HG03280 (cell line): ENCODE measurements at regions not wholly inside any gene's neighbourhood (a gene's known extent, or its start where the extent isn't known, plus 50 kb on each side); places are given as distances from the start of the nearest gene placed in this dataset.

Experiments used
- ATAC-seq: cut with Tn5 transposase; IDR thresholded peaks from one replicate; pipeline ENCODE4 v1.9.1; 2021; ENCODE audit warnings: mild to moderate bottlenecking, moderate library complexity; ENCODE audit not compliant: unreplicated experiment

GRCh38 chr6:85396159-85396808 is 53.6 kb upstream of the NT5E start:
- ATAC-seq, result no peak

- no peak for ATAC-seq
Observed at GRCh38 chr6:85395746-85396145, 54.1 kb upstream of the NT5E start.

- ATAC-seq, result no peak
Observed at GRCh38 chr6:85394853-85395538, 54.9 kb upstream of the NT5E start.

- ATAC-seq, result no peak
Observed at GRCh38 chr6:85394199-85394598, 55.7 kb upstream of the NT5E start.

- ATAC-seq, result no peak
Observed at GRCh38 chr6:85392379-85392778, 57.5 kb upstream of the NT5E start.

- ATAC-seq, result no peak
Observed at GRCh38 chr6:85390775-85391174, 59.1 kb upstream of the NT5E start.

GRCh38 chr6:85390105-85390728 is 59.7 kb upstream of the NT5E start:
- ATAC-seq, result no peak

GRCh38 chr6:85389151-85389797 is 60.6 kb upstream of the NT5E start:
- ATAC-seq, result no peak

- ATAC-seq, result no peak
Observed at GRCh38 chr6:85388531-85388930, 61.4 kb upstream of the NT5E start.

GRCh38 chr6:85385636-85386315 is 64.1 kb upstream of the NT5E start:
- no peak for ATAC-seq

GRCh38 chr6:85383042-85383441 is 66.8 kb upstream of the NT5E start:
- no peak for ATAC-seq

- no peak for ATAC-seq
Observed at GRCh38 chr6:85382541-85382940, 67.3 kb upstream of the NT5E start.

GRCh38 chr6:85372915-85373270 is 77.0 kb upstream of the NT5E start:
- ATAC-seq, result no peak

- ATAC-seq, result no peak
Observed at GRCh38 chr6:85372188-85372914, 77.5 kb upstream of the NT5E start.

- no peak for ATAC-seq
Observed at GRCh38 chr6:85368631-85369030, 81.3 kb upstream of the NT5E start.

- ATAC-seq, result no peak
Observed at GRCh38 chr6:85364344-85364743, 85.5 kb upstream of the NT5E start.

GRCh38 chr6:85363870-85364269 is 86.0 kb upstream of the NT5E start:
- ATAC-seq, result no peak

- no peak for ATAC-seq
Observed at GRCh38 chr6:85362652-85363310, 87.1 kb upstream of the NT5E start.

GRCh38 chr6:85361643-85362014 is 88.3 kb upstream of the NT5E start:
- no peak for ATAC-seq
